NCI-H1105 treated with DMSO at 0.1 percent for 48 hours (cell line): ENCODE measurements at regions not wholly inside any gene's neighbourhood (a gene's known extent, or its start where the extent isn't known, plus 50 kb on each side); places are given as distances from the start of the nearest gene placed in this dataset.

Experiments
- DNase-seq: peaks from one replicate; lab custom pipeline; 2025; lab: John Stamatoyannopoulos, UW

- DNase-seq, result no peak
Measured at GRCh38 chr6:18335948-18336347, 51.2 kb upstream of the RNF144B start.

GRCh38 chr6:18334251-18334650 is 52.9 kb upstream of the RNF144B start:
- DNase-seq, result no peak

GRCh38 chr6:18330548-18331081 is 56.5 kb upstream of the RNF144B start:
- no peak for DNase-seq

GRCh38 chr6:18329776-18330175 is 57.4 kb upstream of the RNF144B start:
- DNase-seq, result no peak

GRCh38 chr6:18328540-18328939 is 58.6 kb upstream of the RNF144B start:
- DNase-seq, result no peak

- no peak for DNase-seq
Measured at GRCh38 chr6:18328070-18328469, 59.1 kb upstream of the RNF144B start.

- peak; percentile 23 for DNase-seq
Measured at GRCh38 chr6:18327626-18328025, 59.5 kb upstream of the RNF144B start.

- no peak for DNase-seq
Measured at GRCh38 chr6:18326980-18327379, 60.2 kb upstream of the RNF144B start.

- DNase-seq, result no peak
Measured at GRCh38 chr6:18326001-18326400, 61.1 kb upstream of the RNF144B start.

GRCh38 chr6:18324706-18325042 is 60.3 kb upstream of the DEK start:
- DNase-seq, result no peak

GRCh38 chr6:18323935-18324705 is 59.8 kb upstream of the DEK start:
- peak; percentile 71 for DNase-seq

GRCh38 chr6:18317850-18318249 is 53.5 kb upstream of the DEK start:
- DNase-seq, result no peak

GRCh38 chr6:18314317-18314997 is 50.1 kb upstream of the DEK start:
- DNase-seq, result no peak
